H4 (cell line): ENCODE measurements at regions not wholly inside any gene's neighbourhood (a gene's known extent, or its start where the extent isn't known, plus 50 kb on each side); places are given as distances from the start of the nearest gene placed in this dataset.
"Not testable (repeated sequence)": the region's sequence is repeated elsewhere in the genome, so short reads cannot be mapped to it uniquely, and the experiment has no call there.

ENCODE experiments used
- DNase-seq: peaks from one replicate; pipeline ENCODE4 v3.0.0-alpha.2; 2015; ENCODE audit warnings: low spot score

GRCh38 chr17:20733923-20734322, 154.4 kb downstream of the CDRT15L2 start:
- DNase-seq: no peak

- DNase-seq: no peak
Observed at GRCh38 chr17:20735796-20736195, 156.3 kb downstream of the CDRT15L2 start.

GRCh38 chr17:20737636-20738035, 158.1 kb downstream of the CDRT15L2 start:
- DNase-seq: not testable (repeated sequence)

GRCh38 chr17:20771104-20771503, 191.6 kb downstream of the CDRT15L2 start:
- no peak for DNase-seq

DNA sequence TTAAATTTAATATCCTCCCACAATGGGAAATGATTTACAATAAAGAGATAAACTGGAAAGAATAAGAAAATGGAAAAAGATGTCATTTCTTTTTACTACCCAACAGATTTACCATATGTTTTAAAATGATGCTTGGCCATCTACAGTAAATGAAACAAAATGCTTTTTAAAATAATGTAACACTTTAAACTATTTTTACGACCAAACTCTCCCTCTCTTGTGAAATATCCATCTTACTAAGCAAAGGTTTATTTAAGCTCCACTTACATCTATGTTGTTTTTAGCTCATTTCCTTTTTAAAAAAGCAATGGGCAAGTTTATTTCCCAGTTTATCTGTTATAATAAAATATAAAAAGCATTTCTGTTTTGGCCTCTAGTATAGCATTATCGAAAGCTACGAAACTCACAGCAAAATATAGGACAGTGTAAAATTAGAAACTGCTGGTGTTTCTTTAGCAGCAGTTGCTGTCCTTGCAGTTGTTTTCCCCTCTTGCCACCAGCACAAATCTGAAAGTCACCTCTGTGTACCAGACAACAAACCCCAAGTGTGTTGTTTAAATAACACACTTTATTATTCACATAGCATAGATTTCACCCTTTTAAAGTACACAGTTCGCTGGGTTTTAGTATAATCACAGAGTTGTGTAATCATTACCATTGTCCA, 195.1 kb downstream of the CDRT15L2 start:
- DNase-seq: no peak

DNA sequence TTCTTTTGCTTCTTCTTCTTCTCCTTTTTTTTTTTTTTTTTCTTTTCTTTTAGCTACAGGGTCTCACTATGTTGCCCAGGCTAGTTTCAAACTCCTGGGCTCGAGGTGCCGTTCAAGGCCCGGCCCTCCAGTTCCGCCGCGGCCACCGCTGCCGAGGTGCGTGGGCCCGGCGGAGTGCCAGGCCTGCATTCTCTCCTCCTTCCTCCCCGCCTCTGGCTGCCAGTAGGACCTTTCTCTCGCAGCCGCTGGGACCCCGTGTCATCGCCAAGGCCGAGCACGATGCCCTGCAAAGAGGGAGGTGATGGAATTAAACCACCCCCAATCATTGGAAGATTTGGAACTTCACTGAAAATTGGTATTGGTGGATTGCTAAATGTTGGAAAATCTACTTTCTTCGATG, 195.8 kb downstream of the CDRT15L2 start:
- DNase-seq: no peak

GRCh38 chr17:20779521-20779920, 200.0 kb downstream of the CDRT15L2 start:
- no peak for DNase-seq

GRCh38 chr17:20781260-20781659, 201.7 kb downstream of the CDRT15L2 start:
- no peak for DNase-seq

DNA sequence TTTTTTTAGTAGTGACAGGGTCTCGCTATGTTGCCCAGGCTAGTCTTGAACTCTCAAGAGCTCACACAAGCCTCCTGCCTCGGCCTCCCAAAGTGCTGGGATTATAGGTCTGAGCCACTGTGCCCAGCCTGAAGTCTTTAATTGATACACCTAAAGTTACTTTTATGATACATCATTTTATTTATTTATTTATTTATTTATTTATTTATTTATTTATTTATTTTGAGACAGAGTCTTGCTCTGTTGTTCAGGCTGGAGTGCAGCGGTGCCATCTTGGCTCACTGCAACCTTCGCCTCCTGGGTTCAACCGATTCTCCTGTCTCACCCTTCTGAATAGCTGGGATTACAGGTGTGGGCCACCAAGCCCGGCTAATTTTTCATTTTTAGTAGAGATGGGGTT, 202.3 kb downstream of the CDRT15L2 start:
- DNase-seq: not testable (repeated sequence)

- DNase-seq: no peak
Observed at GRCh38 chr17:20783091-20783490, 203.6 kb downstream of the CDRT15L2 start.

DNA sequence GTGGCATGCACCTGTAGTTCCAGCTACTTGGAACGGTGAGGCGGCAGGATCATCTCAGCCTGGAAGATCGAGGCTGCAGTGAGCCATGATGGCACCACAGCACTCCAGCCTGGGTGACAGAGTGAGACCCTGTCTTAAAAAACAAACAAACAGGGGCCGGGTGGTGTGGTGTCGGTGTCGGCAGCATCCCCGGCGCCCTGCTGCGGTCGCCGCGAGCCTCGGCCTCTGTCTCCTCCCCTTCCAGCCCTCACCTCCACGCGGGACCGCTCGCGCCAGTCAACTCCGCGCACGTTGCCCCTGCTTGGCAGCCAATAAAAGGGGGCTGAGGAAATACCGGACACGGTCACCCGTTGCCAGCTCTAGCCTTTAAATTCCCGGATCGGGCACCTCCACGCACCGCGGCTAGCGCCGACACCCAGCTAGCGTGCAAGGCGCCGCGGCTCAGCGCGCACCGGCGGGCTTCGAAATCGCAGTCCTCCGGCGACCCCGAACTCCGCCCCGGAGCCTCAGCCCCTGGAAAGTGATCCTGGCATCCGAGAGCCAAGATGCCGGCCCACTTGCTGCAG, 204.7 kb downstream of the CDRT15L2 start:
- no peak for DNase-seq

- DNase-seq: no peak
Observed at GRCh38 chr17:20787281-20787680, 207.8 kb downstream of the CDRT15L2 start.

DNA sequence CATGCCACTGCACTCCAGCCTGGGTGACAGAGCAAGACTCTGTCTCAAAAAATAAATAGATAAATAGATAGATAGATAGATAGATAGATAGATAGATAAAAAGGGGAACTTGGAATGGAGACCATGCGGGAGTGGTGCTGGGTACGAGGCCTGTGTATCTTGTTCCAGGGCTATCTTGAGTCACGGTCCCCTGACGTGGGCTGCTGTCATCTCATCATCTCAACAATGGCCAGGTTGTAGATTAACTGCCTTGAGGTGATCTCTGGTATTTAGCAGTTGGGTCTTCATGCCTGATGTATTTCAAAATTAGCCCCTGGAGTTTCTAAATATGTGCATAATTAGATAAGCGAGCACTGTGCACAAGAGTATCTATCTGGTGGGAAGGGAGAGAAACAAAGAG, 212.1 kb downstream of the CDRT15L2 start:
- no peak for DNase-seq

DNA sequence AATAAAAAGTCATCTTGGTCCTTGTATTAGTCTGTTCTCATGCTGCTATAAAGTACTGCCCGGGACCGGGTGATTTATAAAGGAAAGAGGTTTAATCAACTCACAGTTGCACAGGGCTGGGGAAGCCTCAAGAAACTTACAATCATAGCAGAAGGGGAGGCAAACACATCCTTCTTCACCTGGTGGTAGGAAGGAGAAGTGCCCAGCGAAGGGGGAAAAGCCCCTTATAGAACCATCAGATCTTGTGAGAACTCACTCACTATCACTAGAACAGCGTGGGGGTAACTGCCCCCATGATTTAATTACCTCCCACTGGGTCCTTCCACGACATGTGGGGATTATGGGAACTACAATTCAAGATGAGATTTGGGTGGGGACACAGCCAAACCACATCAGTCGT, 215.0 kb downstream of the CDRT15L2 start:
- not testable (repeated sequence) for DNase-seq

- no peak for DNase-seq
Observed at GRCh38 chr17:20797292-20797691, 217.8 kb downstream of the CDRT15L2 start.

- DNase-seq: no peak
Observed at GRCh38 chr17:20800146-20800545, 220.6 kb downstream of the CDRT15L2 start.

DNA sequence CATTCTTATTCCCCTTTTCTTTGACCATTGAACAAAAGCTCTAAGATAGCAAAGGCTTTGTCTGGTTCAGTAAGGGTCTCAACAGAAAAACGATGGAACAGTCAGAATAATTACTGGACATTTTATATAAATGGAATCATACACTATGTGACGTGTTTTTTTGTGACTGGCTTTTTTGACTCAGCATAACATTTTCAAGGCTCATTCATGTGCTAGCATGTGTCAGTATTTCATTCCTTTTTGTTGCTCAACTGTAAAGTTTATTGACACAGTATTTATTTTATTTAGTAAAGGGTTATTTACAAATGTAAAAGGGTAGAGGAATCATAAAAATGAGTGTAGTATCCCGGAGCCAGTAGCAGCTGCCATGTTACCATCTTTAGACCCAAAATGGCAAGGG, 226.2 kb downstream of the CDRT15L2 start:
- no peak for DNase-seq

- DNase-seq: not testable (repeated sequence)
Observed at GRCh38 chr17:20807566-20807965, 228.0 kb downstream of the CDRT15L2 start.

DNA sequence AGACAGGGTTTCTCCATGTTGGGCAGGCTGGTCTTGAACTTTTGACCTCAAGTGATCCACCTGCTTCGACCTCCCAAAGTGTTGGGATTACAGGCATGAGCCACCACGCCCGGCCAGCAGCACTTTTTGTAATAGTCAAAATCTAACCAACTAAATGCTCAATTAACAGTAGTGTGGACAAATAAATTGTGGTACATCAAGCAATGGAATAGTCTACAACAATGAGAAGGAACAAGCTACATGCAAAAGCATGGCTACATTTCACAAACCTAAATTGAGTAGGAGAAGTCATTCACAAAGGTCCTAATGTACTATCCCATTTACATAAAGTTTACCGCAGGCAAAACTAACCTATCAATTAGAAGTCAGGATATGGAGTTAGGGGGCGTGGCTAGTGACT, 227.4 kb downstream of the USP22 start:
- not testable (repeated sequence) for DNase-seq

DNA sequence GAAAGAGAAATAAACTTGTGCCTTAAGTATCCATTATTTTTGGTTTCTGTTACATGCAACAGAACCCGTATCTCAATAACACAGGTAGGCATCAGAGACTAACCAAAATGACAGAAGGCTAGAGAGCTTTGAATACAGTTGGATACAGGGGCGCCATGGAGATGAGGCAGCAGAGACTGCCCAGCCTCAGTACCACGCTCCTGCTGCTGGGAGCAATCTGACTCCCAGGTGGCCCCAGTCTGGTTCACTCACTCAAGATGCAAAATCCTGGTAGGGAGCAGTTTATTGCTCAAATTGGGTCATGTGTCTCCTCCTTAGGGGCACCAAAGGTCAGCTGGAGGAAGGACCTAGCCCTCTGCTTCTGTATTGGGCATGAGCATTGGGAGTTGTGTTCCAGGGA, 218.9 kb downstream of the USP22 start:
- DNase-seq: no peak

- no peak for DNase-seq
Observed at GRCh38 chr17:20825539-20825938, 217.3 kb downstream of the USP22 start.

DNA sequence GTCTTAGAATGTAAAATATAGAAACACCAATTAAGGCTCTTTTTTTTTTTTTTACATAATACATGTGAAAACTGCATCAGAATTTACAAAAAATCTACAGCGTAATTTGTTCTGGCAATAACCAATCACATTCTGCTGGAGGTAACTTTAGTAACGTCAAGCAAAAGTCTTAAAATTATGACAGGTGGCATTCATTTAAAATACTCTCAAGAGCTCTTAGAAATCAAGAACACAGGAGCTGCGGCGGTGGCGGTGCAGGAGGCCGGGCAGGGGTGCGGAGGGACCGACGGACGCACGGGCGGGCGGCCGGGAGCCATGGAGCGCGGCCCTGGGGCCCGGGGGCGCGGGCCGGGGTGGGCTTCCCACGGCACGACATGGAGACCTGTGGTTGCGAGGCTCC, 202.4 kb downstream of the USP22 start:
- DNase-seq: not testable (repeated sequence)

- DNase-seq: not testable (repeated sequence)
Observed at GRCh38 chr17:20840987-20841865, 201.6 kb downstream of the USP22 start.
